Trophoblast cell (in vitro differentiated cells and primary cell): ENCODE measurements at regions not wholly inside any gene's neighbourhood (a gene's known extent, or its start where the extent isn't known, plus 50 kb on each side); places are given as distances from the start of the nearest gene placed in this dataset.

Experiments used
- DNase-seq, 2 donors: peaks; one replicate each; pipeline ENCODE4 v3.0.0-alpha.2; 2016
- H2AFZ ChIP-seq: 2 replicates; pipeline ENCODE4 v1.6.1; 2013; ENCODE audit warnings: low read length, moderate library complexity, mild to moderate bottlenecking; ENCODE audit not compliant: insufficient read depth, poor library complexity
- H2AK5ac ChIP-seq: 2 replicates; pipeline ENCODE4 v1.6.1; 2013; ENCODE audit warnings: mild to moderate bottlenecking, low read length
- H2BK120ac ChIP-seq: 2 replicates; pipeline ENCODE4 v1.6.1; 2013; ENCODE audit warnings: low read length, mild to moderate bottlenecking, moderate library complexity; ENCODE audit not compliant: insufficient read depth, poor library complexity
- H2BK12ac ChIP-seq: 2 replicates; pipeline ENCODE4 v1.6.1; 2013; ENCODE audit warnings: mild to moderate bottlenecking, low read length, moderate library complexity
- H2BK5ac ChIP-seq: 2 replicates; pipeline ENCODE4 v1.6.1; 2013; ENCODE audit warnings: low read length, low read depth, moderate library complexity, mild to moderate bottlenecking; ENCODE audit not compliant: poor library complexity
- H3K14ac ChIP-seq: 2 replicates; pipeline ENCODE4 v1.6.1; 2013; ENCODE audit warnings: mild to moderate bottlenecking, low read length
- H3K18ac ChIP-seq: 2 replicates; pipeline ENCODE4 v1.6.1; 2013; ENCODE audit warnings: mild to moderate bottlenecking, low read length
- H3K23ac ChIP-seq: 2 replicates; pipeline ENCODE4 v1.6.1; 2013; ENCODE audit warnings: low read length
- H3K27ac ChIP-seq: 2 replicates; pipeline ENCODE4 v1.5.1; 2013; ENCODE audit warnings: low read depth, mild to moderate bottlenecking, inconsistent platforms, low read length, moderate library complexity
- H3K27me3 ChIP-seq: 2 replicates; pipeline ENCODE4 v1.6.1; 2013; ENCODE audit warnings: inconsistent platforms, mild to moderate bottlenecking, low read length, moderate library complexity; ENCODE audit not compliant: insufficient read depth
- H3K36me3 ChIP-seq, 2 experiments: 1 replicate in 1 of 2; 2 replicates in 1 of 2; pipeline ENCODE4 v1.6.1; 2013; ENCODE audit warnings: low read length in 2 of 2, mild to moderate bottlenecking in 2 of 2, moderate library complexity in 1 of 2; ENCODE audit not compliant: insufficient read depth in 2 of 2, control insufficient read depth in 1 of 2
- H3K4ac ChIP-seq: 2 replicates; pipeline ENCODE4 v1.6.1; 2013; ENCODE audit warnings: low read depth, mild to moderate bottlenecking, low read length, moderate library complexity
- H3K4me1 ChIP-seq, 2 experiments: 1 replicate in 1 of 2; 2 replicates in 1 of 2; pipeline ENCODE4 v1.6.1; 2013; ENCODE audit warnings: low read length in 2 of 2, mild to moderate bottlenecking in 2 of 2, moderate library complexity in 1 of 2; ENCODE audit not compliant: insufficient read depth in 2 of 2, control insufficient read depth in 1 of 2
- H3K4me2 ChIP-seq: 2 replicates; pipeline ENCODE4 v1.6.1; 2013; ENCODE audit warnings: inconsistent platforms, mild to moderate bottlenecking, low read length, moderate library complexity
- H3K4me3 ChIP-seq: 2 replicates; pipeline ENCODE4 v1.5.1; 2013; ENCODE audit warnings: mild to moderate bottlenecking, low read depth, low read length, inconsistent platforms
- H3K79me1 ChIP-seq: one replicate; pipeline ENCODE4 v1.6.1; 2013; ENCODE audit warnings: low read length
- H3K79me2 ChIP-seq: 2 replicates; pipeline ENCODE4 v1.6.1; 2013; ENCODE audit warnings: low read length, mild to moderate bottlenecking; ENCODE audit not compliant: control insufficient read depth, insufficient read depth, poor library complexity
- H3K9ac ChIP-seq: 2 replicates; pipeline ENCODE4 v1.6.1; 2013; ENCODE audit warnings: mild to moderate bottlenecking, low read length
- H3K9me3 ChIP-seq: 2 replicates; pipeline ENCODE4 v1.6.1; 2013; ENCODE audit warnings: low read depth, mild to moderate bottlenecking, control low read depth, inconsistent platforms, low read length; ENCODE audit not compliant: insufficient read depth
- H4K12ac ChIP-seq: 2 replicates; pipeline ENCODE4 v1.6.1; 2013; ENCODE audit warnings: low read depth, mild to moderate bottlenecking, low read length, moderate library complexity
- H4K8ac ChIP-seq: 2 replicates; pipeline ENCODE4 v1.6.1; 2013; ENCODE audit warnings: low read depth, mild to moderate bottlenecking, low read length, moderate library complexity
- H4K91ac ChIP-seq: one replicate; pipeline ENCODE4 v1.6.1; 2013; ENCODE audit warnings: low read depth, mild to moderate bottlenecking, low read length, moderate library complexity
- WGBS: extraction: QIAGEN DNeasy Blood & Tissue Kit; methylation state at CpG from one replicate; pipeline ENCODE4 v1.1.7; 2013; ENCODE audit warnings: missing lambda C conversion rate; ENCODE audit not compliant: insufficient read length, insufficient coverage; ENCODE audit errors: extremely low coverage; 5-methylcytosine and 5-hydroxymethylcytosine counted together

DNA sequence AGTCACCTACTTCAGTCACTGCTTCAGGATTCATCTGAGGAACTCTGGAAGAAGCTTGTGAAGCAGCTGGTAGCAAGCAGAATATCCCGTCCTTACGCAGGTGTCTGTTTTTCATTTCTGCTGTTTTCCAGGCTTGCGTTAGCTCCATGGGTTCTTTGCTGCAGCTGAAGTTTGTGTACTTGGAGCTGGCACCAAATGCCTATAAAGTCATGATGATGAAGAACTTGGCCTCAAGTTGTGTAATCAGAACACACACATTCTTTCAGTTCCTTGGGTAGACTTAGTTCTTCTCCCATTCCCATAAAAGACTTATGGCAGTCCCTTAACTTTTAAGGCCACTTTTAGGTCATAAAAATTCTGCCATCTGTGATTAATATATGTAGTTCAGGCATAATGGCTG lies 116.7 kb downstream of the LRRC70 start:
- no peak overlapping the region for H3K4ac ChIP-seq
- H4K8ac ChIP-seq: no peak overlapping the region
- H3K9ac ChIP-seq: no peak overlapping the region
- no peak overlapping the region for H3K27ac ChIP-seq
- no peaks in the 10 kb centered on the region for H3K36me3 ChIP-seq
- H3K79me1 ChIP-seq: no peaks in the 10 kb centered on the region
- H2BK12ac ChIP-seq: no peak overlapping the region
- no peaks in the 10 kb centered on the region for H3K79me2 ChIP-seq
- H3K4me2 ChIP-seq: no peak overlapping the region
- no peak overlapping the region for H2BK5ac ChIP-seq
- no peak overlapping the region for H3K4me3 ChIP-seq
- H4K12ac ChIP-seq: no peak overlapping the region
- no peaks in the 10 kb centered on the region for H3K4me1 ChIP-seq
- H2AFZ ChIP-seq: no peak overlapping the region
- no peak overlapping the region for H2BK120ac ChIP-seq
- no peak overlapping the region for H4K91ac ChIP-seq
- no CpG with 5 or more reads among the region's 3 CpGs for WGBS
- H3K14ac ChIP-seq: no peak overlapping the region
- no peaks in the 10 kb centered on the region for H3K27me3 ChIP-seq
- H3K9me3 ChIP-seq: no peaks in the 10 kb centered on the region
- no peak overlapping the region for H3K23ac ChIP-seq
- H2AK5ac ChIP-seq: no peak overlapping the region
- DNase-seq: no peak
- no peak overlapping the region for H3K18ac ChIP-seq

DNA sequence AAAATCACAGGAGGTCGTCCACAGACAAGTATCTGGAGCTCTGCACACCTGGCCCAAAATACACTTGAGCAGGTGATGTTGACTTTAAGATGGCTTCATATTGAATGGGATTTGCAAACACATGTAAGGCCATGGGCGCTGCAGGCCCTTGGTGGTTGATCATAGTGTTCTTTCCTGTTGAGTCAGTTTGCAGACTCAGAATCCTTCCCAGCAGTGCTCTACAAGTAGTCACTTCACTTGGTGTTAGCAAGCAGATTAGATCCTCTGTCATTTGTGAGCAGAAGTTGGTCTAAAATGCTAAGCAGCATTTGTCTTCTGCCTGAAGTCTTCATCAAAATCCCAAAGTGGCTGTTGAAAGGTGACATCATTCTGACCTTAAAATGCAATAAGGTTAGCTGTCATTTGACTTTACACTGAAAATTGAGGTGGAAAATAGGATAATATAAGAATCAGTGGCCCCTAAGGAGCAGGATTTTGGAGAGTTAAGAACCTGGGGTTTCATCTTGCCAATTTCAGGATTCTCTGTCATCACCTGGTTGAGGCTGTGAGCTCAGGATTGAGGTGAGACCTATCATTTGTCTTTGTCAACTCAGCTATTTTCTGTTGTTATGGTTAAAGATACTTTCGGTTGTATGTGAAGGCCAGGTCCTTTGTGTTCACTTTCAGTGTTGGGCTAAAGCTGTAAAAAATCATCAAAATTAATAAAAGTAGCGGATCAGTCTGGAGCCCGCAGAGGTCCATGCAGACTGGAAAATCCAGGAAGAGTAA lies 114.5 kb downstream of the LRRC70 start:
- no peak overlapping the region for H2BK120ac ChIP-seq
- no peak overlapping the region for H3K14ac ChIP-seq
- H3K79me2 ChIP-seq: no peaks in the 10 kb centered on the region
- no peak overlapping the region for H3K27ac ChIP-seq
- no peak overlapping the region for H2BK5ac ChIP-seq
- H3K27me3 ChIP-seq: no peaks in the 10 kb centered on the region
- H4K91ac ChIP-seq: no peak overlapping the region
- H3K9me3 ChIP-seq: no peaks in the 10 kb centered on the region
- no peak overlapping the region for H3K4ac ChIP-seq
- H3K4me3 ChIP-seq: no peak overlapping the region
- no peaks in the 10 kb centered on the region for H3K79me1 ChIP-seq
- no peak overlapping the region for H4K12ac ChIP-seq
- no peaks in the 10 kb centered on the region for H3K4me1 ChIP-seq
- DNase-seq: no peak
- H4K8ac ChIP-seq: no peak overlapping the region
- no peak overlapping the region for H3K23ac ChIP-seq
- H2AFZ ChIP-seq: no peak overlapping the region
- WGBS: no CpG with 5 or more reads among the region's 5 CpGs
- no peak overlapping the region for H3K9ac ChIP-seq
- no peaks in the 10 kb centered on the region for H3K36me3 ChIP-seq
- no peak overlapping the region for H3K18ac ChIP-seq
- H2AK5ac ChIP-seq: no peak overlapping the region
- H2BK12ac ChIP-seq: no peak overlapping the region
- H3K4me2 ChIP-seq: no peak overlapping the region

DNA sequence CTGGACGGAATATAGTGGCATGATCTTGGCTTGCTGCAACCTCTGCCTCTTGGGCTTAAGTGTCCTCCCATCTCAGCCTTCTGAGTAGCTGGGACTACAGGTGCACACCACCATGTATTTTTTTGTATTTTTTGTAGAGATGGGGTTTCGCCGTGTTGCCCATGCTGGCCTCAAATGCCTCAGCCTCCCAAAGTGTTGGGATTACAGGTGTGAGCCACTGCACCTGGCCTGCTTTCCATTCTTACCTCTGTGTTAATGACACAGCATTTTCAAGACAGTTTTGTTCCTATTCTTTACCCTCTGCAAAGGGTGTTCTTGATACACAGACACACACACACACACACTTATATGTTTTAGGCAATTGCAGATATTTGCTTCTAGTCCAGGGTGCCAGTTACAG lies 113.3 kb downstream of the LRRC70 start:
- no peak overlapping the region for H4K8ac ChIP-seq
- H3K36me3 ChIP-seq: no peaks in the 10 kb centered on the region
- H2AK5ac ChIP-seq: no peak overlapping the region
- no peak overlapping the region for H2BK5ac ChIP-seq
- no peak overlapping the region for H3K23ac ChIP-seq
- no peak overlapping the region for H2BK12ac ChIP-seq
- H4K12ac ChIP-seq: no peak overlapping the region
- no peak overlapping the region for H3K4me3 ChIP-seq
- no peak overlapping the region for H3K18ac ChIP-seq
- no peak overlapping the region for H3K4ac ChIP-seq
- no CpG with 5 or more reads among the region's 3 CpGs for WGBS
- H4K91ac ChIP-seq: no peak overlapping the region
- H3K79me1 ChIP-seq: no peaks in the 10 kb centered on the region
- DNase-seq: no peak
- no peak overlapping the region for H3K14ac ChIP-seq
- H2AFZ ChIP-seq: no peak overlapping the region
- H3K4me2 ChIP-seq: no peak overlapping the region
- no peaks in the 10 kb centered on the region for H3K79me2 ChIP-seq
- no peaks in the 10 kb centered on the region for H3K27me3 ChIP-seq
- no peak overlapping the region for H3K27ac ChIP-seq
- H3K4me1 ChIP-seq: no peaks in the 10 kb centered on the region
- H2BK120ac ChIP-seq: no peak overlapping the region
- H3K9ac ChIP-seq: no peak overlapping the region
- no peaks in the 10 kb centered on the region for H3K9me3 ChIP-seq

DNA sequence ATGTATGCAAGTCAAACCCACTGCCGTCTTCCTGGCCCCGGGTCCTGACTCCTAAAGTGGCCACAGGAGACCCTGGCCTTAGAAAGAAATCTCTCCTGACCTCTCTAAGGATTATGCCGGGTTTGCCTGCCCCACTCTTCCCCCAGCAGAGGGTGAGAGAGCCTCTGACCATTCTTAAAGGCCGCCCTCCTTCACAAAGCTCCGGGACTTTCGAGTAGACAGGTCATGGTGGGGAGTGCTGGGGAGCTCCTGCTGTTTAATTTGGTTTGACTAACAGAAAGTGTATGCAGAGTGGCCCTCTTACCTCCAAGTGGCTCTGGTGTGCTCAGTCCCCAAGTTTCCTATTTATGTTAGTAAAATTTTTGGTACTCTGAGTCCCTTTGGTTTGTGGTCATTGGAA lies 111.8 kb downstream of the LRRC70 start:
- Histone ChIP-seq H3K4ac (no peak overlapping the region), H3K27me3 (no peaks in the 10 kb centered on the region), H3K36me3 (no peaks in the 10 kb centered on the region), H3K23ac (no peak overlapping the region), H2BK12ac (no peak overlapping the region), H2BK5ac (no peak overlapping the region), H3K4me2 (no peak overlapping the region), H3K4me1 (no peaks in the 10 kb centered on the region), H4K8ac (no peak overlapping the region), H4K91ac (no peak overlapping the region), H3K14ac (no peak overlapping the region), H2AK5ac (no peak overlapping the region), H3K4me3 (no peak overlapping the region), H3K18ac (no peak overlapping the region), H3K9ac (no peak overlapping the region), H2BK120ac (no peak overlapping the region), H4K12ac (no peak overlapping the region), H3K27ac (no peak overlapping the region), H2AFZ (no peak overlapping the region), H3K9me3 (peaks cover 3% of the 10 kb centered on the region), H3K79me2 (no peaks in the 10 kb centered on the region), H3K79me1 (no peaks in the 10 kb centered on the region)
- no CpG with 5 or more reads among the region's 6 CpGs for WGBS
- DNase-seq: no peak
